OCI-LY3 (cell line): ENCODE measurements at regions not wholly inside any gene's neighbourhood (a gene's known extent, or its start where the extent isn't known, plus 50 kb on each side); places are given as distances from the start of the nearest gene placed in this dataset.

Experiments used
- CTCF ChIP-seq: fragments of 200-600, 300-600 bp; sonication (generic); IDR thresholded peaks from 2 replicates; pipeline ENCODE4 v1.5.1; 2014; ENCODE audit warnings: antibody characterized with exemption, low read length, low read depth
- EZH2phosphoT487 ChIP-seq: fragments of 200-600 bp; shearing (Covaris generic); IDR thresholded peaks from 2 replicates; pipeline ENCODE4 v1.6.1; 2018; ENCODE audit warnings: antibody characterized with exemption, mixed run types, low read depth

- TF ChIP-seq CTCF (no peak), EZH2phosphoT487 (no peak)
Measured at GRCh38 chr11:105334025-105334714, 194.6 kb upstream of the CARD18 start.
